Erythroblast (primary cell): ENCODE measurements at regions not wholly inside any gene's neighbourhood (a gene's known extent, or its start where the extent isn't known, plus 50 kb on each side); places are given as distances from the start of the nearest gene placed in this dataset.

ENCODE experiments used
- GATA1 ChIP-seq: IDR thresholded peaks from 2 replicates; pipeline ENCODE4 v1.6.1; 2011; ENCODE audit warnings: low read depth, mild to moderate bottlenecking, control low read depth, low read length, moderate library complexity
- POLR2A ChIP-seq: IDR thresholded peaks from 2 replicates; pipeline ENCODE4 v1.6.1; 2011; ENCODE audit warnings: mild to moderate bottlenecking, low read length

DNA sequence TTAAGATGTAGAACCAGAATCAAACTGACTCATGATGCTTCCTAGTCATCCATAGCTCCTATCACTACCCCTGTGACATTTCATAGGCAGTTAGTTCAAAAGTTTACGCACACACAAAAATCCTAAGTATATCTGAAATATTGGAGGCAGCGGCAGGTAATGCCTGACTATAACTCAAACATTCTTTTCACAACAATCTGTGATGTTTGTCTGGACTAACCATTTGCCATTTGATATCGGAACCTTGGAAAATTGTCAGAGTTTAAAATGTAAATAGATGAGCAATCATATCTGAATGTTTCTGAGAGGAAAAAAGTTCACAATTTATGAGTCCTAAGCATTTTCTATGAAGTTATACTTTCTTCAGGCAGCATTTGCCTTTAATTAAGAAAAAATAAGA lies 1078.2 kb downstream of the EPHA7 start:
- TF ChIP-seq POLR2A: no peak
- TF ChIP-seq GATA1: no peak
